ENCODE measurements at regions not wholly inside any gene's neighbourhood (a gene's known extent, or its start where the extent isn't known, plus 50 kb on each side); places are given as distances from the start of the nearest gene placed in this dataset.

GRCh38 chr3:5041315-5041714, 62.1 kb downstream of the BHLHE40 start:
- no peaks in the 10 kb centered on the region for H3K4me1 ChIP-seq (ENCODE audit: low read depth)
- DNase-seq (ENCODE audit: low read depth in 1 of 2, low spot score in 1 of 2), result no peak
- TF ChIP-seq CTCF (IDR thresholded peaks at IDR 0.05; ENCODE audit: low read depth, low read length), result no peak
- no peaks in the 10 kb centered on the region for H3K9me3 ChIP-seq (ENCODE audit: low read depth)
- no peaks in the 10 kb centered on the region for H3K36me3 ChIP-seq
- no peak overlapping the region for H3K27ac ChIP-seq
- H3K27me3 ChIP-seq, result no peaks in the 10 kb centered on the region
- H3K4me3 ChIP-seq, result no peak overlapping the region

- no peak for TF ChIP-seq CTCF (IDR thresholded peaks at IDR 0.05; ENCODE audit: low read depth, low read length)
- no peaks in the 10 kb centered on the region for H3K4me1 ChIP-seq (ENCODE audit: low read depth)
- no peak for DNase-seq (ENCODE audit: low read depth in 1 of 2, low spot score in 1 of 2)
- no peaks in the 10 kb centered on the region for H3K36me3 ChIP-seq
- no peak overlapping the region for H3K27ac ChIP-seq
- H3K27me3 ChIP-seq, result no peaks in the 10 kb centered on the region
- no peak overlapping the region for H3K4me3 ChIP-seq
- H3K9me3 ChIP-seq (ENCODE audit: low read depth), result no peaks in the 10 kb centered on the region
Observed at GRCh38 chr3:5045961-5046360, 66.7 kb downstream of the BHLHE40 start.

GRCh38 chr3:5047764-5048419, 68.7 kb downstream of the BHLHE40 start:
- no peak for TF ChIP-seq CTCF (IDR thresholded peaks at IDR 0.05; ENCODE audit: low read depth, low read length)
- H3K36me3 ChIP-seq, result no peaks in the 10 kb centered on the region
- no peak for DNase-seq (ENCODE audit: low read depth in 1 of 2, low spot score in 1 of 2)
- no peaks in the 10 kb centered on the region for H3K27me3 ChIP-seq
- no peak overlapping the region for H3K27ac ChIP-seq
- H3K9me3 ChIP-seq (ENCODE audit: low read depth), result no peaks in the 10 kb centered on the region
- H3K4me3 ChIP-seq, result no peak overlapping the region
- no peaks in the 10 kb centered on the region for H3K4me1 ChIP-seq (ENCODE audit: low read depth)

GRCh38 chr3:5051772-5052171, 70.3 kb upstream of the ARL8B start:
- H3K4me3 ChIP-seq, result no peak overlapping the region
- H3K27me3 ChIP-seq, result no peaks in the 10 kb centered on the region
- no peaks in the 10 kb centered on the region for H3K4me1 ChIP-seq (ENCODE audit: low read depth)
- H3K27ac ChIP-seq, result no peak overlapping the region
- H3K36me3 ChIP-seq, result no peaks in the 10 kb centered on the region
- H3K9me3 ChIP-seq (ENCODE audit: low read depth), result no peaks in the 10 kb centered on the region
- no peak for DNase-seq (ENCODE audit: low read depth in 1 of 2, low spot score in 1 of 2)
- no peak for TF ChIP-seq CTCF (IDR thresholded peaks at IDR 0.05; ENCODE audit: low read depth, low read length)

GRCh38 chr3:5052247-5052646, 69.8 kb upstream of the ARL8B start:
- Histone ChIP-seq H3K4me3 (no peak overlapping the region), H3K27ac (no peak overlapping the region), H3K4me1 (ENCODE audit: low read depth) (no peaks in the 10 kb centered on the region), H3K36me3 (no peaks in the 10 kb centered on the region), H3K9me3 (ENCODE audit: low read depth) (no peaks in the 10 kb centered on the region), H3K27me3 (no peaks in the 10 kb centered on the region)
- no peak for DNase-seq (ENCODE audit: low read depth in 1 of 2, low spot score in 1 of 2)
- no peak for TF ChIP-seq CTCF (IDR thresholded peaks at IDR 0.05; ENCODE audit: low read depth, low read length)
